AG09309 (cell line): ENCODE measurements at regions not wholly inside any gene's neighbourhood (a gene's known extent, or its start where the extent isn't known, plus 50 kb on each side); places are given as distances from the start of the nearest gene placed in this dataset.

ENCODE experiments used
- DNase-seq: peaks from one replicate; pipeline ENCODE4 v3.0.0-alpha.2; 2010; ENCODE audit warnings: low read depth
- H3K4me3 ChIP-seq: 2 replicates; pipeline ENCODE4 v1.5.1; 2011; ENCODE audit warnings: mild to moderate bottlenecking, low read depth, low read length, moderate library complexity; ENCODE audit not compliant: control insufficient read depth
- CTCF ChIP-seq: IDR thresholded peaks from 2 replicates; pipeline ENCODE4 v1.5.1; 2011; ENCODE audit warnings: mild to moderate bottlenecking, low read depth, low read length, inconsistent platforms; ENCODE audit not compliant: insufficient read depth, control insufficient read depth; ENCODE audit errors: missing control alignments

- DNase-seq = no peak
- peak; percentile 11 for TF ChIP-seq CTCF
- no peak overlapping the region for H3K4me3 ChIP-seq
Observed at GRCh38 chr16:86158688-86159360, 259.9 kb downstream of the IRF8 start.

- no peak for TF ChIP-seq CTCF
- no peak for DNase-seq
- H3K4me3 ChIP-seq = no peak overlapping the region
Observed at GRCh38 chr16:86165479-86165878, 266.5 kb downstream of the IRF8 start.

- no peak for TF ChIP-seq CTCF
- DNase-seq = no peak
- H3K4me3 ChIP-seq = no peak overlapping the region
Observed at GRCh38 chr16:86166414-86166813, 267.5 kb downstream of the IRF8 start.

GRCh38 chr16:86167061-86167460 lies 268.1 kb downstream of the IRF8 start:
- no peak overlapping the region for H3K4me3 ChIP-seq
- TF ChIP-seq CTCF = no peak
- DNase-seq = no peak

GRCh38 chr16:86170720-86171119 lies 271.8 kb downstream of the IRF8 start:
- TF ChIP-seq CTCF = no peak
- no peak for DNase-seq
- H3K4me3 ChIP-seq = no peak overlapping the region

- TF ChIP-seq CTCF = no peak
- H3K4me3 ChIP-seq = no peak overlapping the region
- DNase-seq = peak; percentile 34
Observed at GRCh38 chr16:86171329-86171728, 272.4 kb downstream of the IRF8 start.
